NCI-H2171 treated with DMSO at 0.1 percent for 48 hours (cell line): ENCODE measurements at regions not wholly inside any gene's neighbourhood (a gene's known extent, or its start where the extent isn't known, plus 50 kb on each side); places are given as distances from the start of the nearest gene placed in this dataset.

Experiments used
- DNase-seq: peaks from one replicate; lab custom pipeline; 2025; lab: John Stamatoyannopoulos, UW

- peak; percentile 80 for DNase-seq
Observed at GRCh38 chr14:101193845-101194372, 290.4 kb upstream of the RTL1 start.

- DNase-seq: no peak
Observed at GRCh38 chr14:101194373-101195308, 291.1 kb upstream of the RTL1 start.

GRCh38 chr14:101195309-101195901, 291.9 kb upstream of the RTL1 start:
- no peak for DNase-seq

GRCh38 chr14:101196051-101196712, 292.7 kb upstream of the RTL1 start:
- no peak for DNase-seq

- no peak for DNase-seq
Observed at GRCh38 chr14:101196795-101197590, 293.5 kb upstream of the RTL1 start.

GRCh38 chr14:101197595-101198397, 294.3 kb upstream of the RTL1 start:
- DNase-seq: no peak

GRCh38 chr14:101198398-101199027, 295.0 kb upstream of the RTL1 start:
- DNase-seq: no peak

GRCh38 chr14:101199028-101199770, 295.7 kb upstream of the RTL1 start:
- DNase-seq: no peak

GRCh38 chr14:101200008-101200649, 296.6 kb upstream of the RTL1 start:
- DNase-seq: no peak

- DNase-seq: no peak
Observed at GRCh38 chr14:101200650-101201516, 297.4 kb upstream of the RTL1 start.

GRCh38 chr14:101201535-101202151, 298.1 kb upstream of the RTL1 start:
- DNase-seq: no peak

- no peak for DNase-seq
Observed at GRCh38 chr14:101202627-101203404, 299.3 kb upstream of the RTL1 start.

GRCh38 chr14:101206556-101206955, 303.0 kb upstream of the RTL1 start:
- no peak for DNase-seq

GRCh38 chr14:101207041-101207440, 303.5 kb upstream of the RTL1 start:
- no peak for DNase-seq

GRCh38 chr14:101207897-101208296, 304.4 kb upstream of the RTL1 start:
- DNase-seq: no peak

- DNase-seq: no peak
Observed at GRCh38 chr14:101209594-101209993, 306.1 kb upstream of the RTL1 start.

GRCh38 chr14:101215266-101215665, 311.7 kb upstream of the RTL1 start:
- no peak for DNase-seq
